Breast epithelium (tissue), 3 donors: ENCODE measurements at regions not wholly inside any gene's neighbourhood (a gene's known extent, or its start where the extent isn't known, plus 50 kb on each side); places are given as distances from the start of the nearest gene placed in this dataset.

Source experiments
- POLR2AphosphoS5 ChIP-seq, 3 donors: sonication (generic); formaldehyde crosslinking; IDR thresholded peaks; one replicate each; pipeline ENCODE4 v1.6.1; 2017; ENCODE audit warnings: antibody characterized with exemption in 3 of 3
- TF ChIP-seq, protein P1 (sequence below), 3 donors: fragments of 450-650 bp; IDR thresholded peaks; one replicate each; pipeline ENCODE4 v1.5.1; 2016 to 2017; ENCODE audit warnings: antibody characterized with exemption in 3 of 3, mild to moderate bottlenecking in 3 of 3, moderate library complexity in 3 of 3

- TF ChIP-seq POLR2AphosphoS5 (IDR thresholded peaks at IDR 0.05): no peak
- TF ChIP-seq, protein P1, sequence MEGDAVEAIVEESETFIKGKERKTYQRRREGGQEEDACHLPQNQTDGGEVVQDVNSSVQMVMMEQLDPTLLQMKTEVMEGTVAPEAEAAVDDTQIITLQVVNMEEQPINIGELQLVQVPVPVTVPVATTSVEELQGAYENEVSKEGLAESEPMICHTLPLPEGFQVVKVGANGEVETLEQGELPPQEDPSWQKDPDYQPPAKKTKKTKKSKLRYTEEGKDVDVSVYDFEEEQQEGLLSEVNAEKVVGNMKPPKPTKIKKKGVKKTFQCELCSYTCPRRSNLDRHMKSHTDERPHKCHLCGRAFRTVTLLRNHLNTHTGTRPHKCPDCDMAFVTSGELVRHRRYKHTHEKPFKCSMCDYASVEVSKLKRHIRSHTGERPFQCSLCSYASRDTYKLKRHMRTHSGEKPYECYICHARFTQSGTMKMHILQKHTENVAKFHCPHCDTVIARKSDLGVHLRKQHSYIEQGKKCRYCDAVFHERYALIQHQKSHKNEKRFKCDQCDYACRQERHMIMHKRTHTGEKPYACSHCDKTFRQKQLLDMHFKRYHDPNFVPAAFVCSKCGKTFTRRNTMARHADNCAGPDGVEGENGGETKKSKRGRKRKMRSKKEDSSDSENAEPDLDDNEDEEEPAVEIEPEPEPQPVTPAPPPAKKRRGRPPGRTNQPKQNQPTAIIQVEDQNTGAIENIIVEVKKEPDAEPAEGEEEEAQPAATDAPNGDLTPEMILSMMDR (IDR thresholded peaks at IDR 0.05): no peak
Measured at GRCh38 chr5:25006237-25006636, 361.5 kb upstream of the CDH10 start.
